ENCODE measurements at regions not wholly inside any gene's neighbourhood (a gene's known extent, or its start where the extent isn't known, plus 50 kb on each side); places are given as distances from the start of the nearest gene placed in this dataset.

DNA sequence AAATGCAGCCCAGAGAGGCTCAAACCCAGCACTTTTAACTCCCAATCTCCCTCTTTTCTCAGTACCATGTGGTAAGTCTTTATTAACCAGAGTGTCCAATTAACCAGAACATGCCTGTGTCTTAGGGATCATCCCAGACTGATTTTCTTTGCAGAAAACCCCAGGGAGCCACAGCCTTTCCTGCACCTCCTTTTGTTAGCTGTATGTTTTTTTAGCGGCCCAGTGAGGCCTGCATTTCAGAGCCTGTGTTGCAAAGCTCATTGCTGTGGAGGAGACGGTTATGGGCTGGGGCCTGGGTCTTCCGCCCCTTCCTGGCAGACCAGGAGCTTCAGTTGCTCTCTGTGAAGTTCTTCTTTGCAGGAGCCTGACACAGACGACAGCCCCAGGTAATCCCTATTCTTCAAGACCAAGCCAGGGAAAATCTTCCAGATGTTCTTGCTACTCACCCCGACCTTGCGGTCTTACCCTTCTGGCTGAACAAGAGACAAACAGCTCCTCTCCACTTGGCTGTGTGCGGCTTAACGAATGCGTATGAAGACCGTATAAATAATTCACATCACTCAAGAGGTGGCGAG is 70.7 kb upstream of the TSHZ3 start (continued):
- TF ChIP-seq, protein P1, sequence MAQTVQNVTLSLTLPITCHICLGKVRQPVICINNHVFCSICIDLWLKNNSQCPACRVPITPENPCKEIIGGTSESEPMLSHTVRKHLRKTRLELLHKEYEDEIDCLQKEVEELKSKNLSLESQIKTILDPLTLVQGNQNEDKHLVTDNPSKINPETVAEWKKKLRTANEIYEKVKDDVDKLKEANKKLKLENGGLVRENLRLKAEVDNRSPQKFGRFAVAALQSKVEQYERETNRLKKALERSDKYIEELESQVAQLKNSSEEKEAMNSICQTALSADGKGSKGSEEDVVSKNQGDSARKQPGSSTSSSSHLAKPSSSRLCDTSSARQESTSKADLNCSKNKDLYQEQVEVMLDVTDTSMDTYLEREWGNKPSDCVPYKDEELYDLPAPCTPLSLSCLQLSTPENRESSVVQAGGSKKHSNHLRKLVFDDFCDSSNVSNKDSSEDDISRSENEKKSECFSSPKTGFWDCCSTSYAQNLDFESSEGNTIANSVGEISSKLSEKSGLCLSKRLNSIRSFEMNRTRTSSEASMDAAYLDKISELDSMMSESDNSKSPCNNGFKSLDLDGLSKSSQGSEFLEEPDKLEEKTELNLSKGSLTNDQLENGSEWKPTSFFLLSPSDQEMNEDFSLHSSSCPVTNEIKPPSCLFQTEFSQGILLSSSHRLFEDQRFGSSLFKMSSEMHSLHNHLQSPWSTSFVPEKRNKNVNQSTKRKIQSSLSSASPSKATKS (CRISPR knock-in tag; IDR thresholded peaks at IDR 0.05): no peak
- TF ChIP-seq, protein P2, sequence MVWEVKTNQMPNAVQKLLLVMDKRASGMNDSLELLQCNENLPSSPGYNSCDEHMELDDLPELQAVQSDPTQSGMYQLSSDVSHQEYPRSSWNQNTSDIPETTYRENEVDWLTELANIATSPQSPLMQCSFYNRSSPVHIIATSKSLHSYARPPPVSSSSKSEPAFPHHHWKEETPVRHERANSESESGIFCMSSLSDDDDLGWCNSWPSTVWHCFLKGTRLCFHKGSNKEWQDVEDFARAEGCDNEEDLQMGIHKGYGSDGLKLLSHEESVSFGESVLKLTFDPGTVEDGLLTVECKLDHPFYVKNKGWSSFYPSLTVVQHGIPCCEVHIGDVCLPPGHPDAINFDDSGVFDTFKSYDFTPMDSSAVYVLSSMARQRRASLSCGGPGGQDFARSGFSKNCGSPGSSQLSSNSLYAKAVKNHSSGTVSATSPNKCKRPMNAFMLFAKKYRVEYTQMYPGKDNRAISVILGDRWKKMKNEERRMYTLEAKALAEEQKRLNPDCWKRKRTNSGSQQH (CRISPR knock-in tag; IDR thresholded peaks at IDR 0.05; ENCODE audit: low read depth): no peak
- TF ChIP-seq, protein P3, sequence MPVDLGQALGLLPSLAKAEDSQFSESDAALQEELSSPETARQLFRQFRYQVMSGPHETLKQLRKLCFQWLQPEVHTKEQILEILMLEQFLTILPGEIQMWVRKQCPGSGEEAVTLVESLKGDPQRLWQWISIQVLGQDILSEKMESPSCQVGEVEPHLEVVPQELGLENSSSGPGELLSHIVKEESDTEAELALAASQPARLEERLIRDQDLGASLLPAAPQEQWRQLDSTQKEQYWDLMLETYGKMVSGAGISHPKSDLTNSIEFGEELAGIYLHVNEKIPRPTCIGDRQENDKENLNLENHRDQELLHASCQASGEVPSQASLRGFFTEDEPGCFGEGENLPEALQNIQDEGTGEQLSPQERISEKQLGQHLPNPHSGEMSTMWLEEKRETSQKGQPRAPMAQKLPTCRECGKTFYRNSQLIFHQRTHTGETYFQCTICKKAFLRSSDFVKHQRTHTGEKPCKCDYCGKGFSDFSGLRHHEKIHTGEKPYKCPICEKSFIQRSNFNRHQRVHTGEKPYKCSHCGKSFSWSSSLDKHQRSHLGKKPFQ (CRISPR knock-in tag; IDR thresholded peaks at IDR 0.05; ENCODE audit: insufficient replicate concordance): no peak
- TF ChIP-seq ZNF251 (CRISPR knock-in tag; IDR thresholded peaks at IDR 0.05) (no peak), FOXK2 (IDR thresholded peaks at IDR 0.05) (no peak)
- TF ChIP-seq, protein P4, sequence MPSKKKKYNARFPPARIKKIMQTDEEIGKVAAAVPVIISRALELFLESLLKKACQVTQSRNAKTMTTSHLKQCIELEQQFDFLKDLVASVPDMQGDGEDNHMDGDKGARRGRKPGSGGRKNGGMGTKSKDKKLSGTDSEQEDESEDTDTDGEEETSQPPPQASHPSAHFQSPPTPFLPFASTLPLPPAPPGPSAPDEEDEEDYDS (CRISPR knock-in tag; IDR thresholded peaks at IDR 0.05): no peak
- TF ChIP-seq, protein P5, sequence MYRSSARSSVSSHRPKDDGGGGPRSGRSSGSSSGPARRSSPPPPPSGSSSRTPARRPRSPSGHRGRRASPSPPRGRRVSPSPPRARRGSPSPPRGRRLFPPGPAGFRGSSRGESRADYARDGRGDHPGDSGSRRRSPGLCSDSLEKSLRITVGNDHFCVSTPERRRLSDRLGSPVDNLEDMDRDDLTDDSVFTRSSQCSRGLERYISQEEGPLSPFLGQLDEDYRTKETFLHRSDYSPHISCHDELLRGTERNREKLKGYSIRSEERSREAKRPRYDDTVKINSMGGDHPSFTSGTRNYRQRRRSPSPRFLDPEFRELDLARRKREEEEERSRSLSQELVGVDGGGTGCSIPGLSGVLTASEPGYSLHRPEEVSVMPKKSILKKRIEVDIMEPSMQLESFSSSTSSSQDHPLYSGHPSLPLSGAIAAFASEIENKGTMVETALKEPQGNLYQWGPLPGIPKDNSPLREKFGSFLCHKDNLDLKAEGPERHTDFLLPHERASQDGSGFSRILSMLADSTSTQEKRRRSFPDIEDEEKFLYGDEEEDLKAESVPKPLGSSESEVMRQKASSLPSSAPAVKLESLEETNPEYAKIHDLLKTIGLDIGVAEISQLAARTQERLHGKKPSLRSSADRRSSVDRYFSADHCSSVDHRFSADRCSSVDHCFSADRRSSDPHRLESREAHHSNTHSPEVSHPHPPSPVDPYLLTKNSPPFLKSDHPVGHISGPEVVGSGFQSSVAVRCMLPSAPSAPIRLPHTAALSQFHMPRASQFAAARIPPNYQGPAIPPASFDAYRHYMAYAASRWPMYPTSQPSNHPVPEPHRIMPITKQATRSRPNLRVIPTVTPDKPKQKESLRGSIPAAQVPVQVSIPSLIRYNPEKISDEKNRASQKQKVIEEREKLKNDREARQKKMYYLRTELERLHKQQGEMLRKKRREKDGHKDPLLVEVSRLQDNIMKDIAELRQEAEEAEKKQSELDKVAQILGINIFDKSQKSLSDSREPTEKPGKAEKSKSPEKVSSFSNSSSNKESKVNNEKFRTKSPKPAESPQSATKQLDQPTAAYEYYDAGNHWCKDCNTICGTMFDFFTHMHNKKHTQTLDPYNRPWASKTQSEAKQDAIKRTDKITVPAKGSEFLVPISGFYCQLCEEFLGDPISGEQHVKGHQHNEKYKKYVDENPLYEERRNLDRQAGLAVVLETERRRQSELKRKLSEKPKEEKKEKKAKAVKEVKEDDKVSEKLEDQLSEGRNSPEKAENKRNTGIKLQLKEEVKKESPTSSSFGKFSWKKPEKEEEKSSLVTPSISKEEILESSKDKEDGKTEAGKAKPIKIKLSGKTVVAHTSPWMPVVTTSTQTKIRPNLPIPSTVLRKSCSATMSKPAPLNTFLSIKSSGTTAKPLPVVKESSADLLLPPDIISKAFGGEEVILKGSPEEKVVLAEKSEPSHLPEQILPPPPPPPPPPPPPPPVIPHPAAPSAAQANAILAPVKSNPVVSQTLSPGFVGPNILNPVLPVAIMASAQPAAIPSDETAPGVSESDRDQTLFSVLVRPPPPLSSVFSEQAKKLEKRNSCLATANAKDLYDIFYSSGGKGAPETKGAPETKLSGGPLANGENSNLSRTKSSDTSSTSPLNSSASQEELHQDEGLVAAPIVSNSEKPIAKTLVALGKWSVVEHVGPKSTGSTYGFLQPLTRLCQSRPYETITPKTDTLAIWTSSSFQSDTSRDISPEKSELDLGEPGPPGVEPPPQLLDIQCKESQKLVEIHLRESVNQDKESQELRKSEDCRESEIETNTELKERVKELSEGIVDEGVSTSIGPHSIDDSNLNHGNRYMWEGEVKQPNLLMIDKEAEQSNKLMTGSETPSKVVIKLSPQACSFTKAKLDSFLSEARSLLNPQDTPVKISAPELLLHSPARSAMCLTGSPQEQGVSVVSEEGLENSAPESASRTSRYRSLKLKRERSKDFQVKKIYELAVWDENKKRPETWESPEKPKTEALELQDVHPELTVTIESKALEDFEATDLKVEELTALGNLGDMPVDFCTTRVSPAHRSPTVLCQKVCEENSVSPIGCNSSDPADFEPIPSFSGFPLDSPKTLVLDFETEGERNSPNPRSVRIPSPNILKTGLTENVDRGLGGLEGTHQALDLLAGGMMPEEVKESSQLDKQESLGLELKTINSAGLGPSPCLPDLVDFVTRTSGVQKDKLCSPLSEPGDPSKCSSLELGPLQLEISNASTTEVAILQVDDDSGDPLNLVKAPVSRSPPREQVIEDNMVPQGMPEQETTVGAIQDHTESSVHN (CRISPR knock-in tag; IDR thresholded peaks at IDR 0.05): no peak

All from HepG2 (cell line).